ENCODE measurements at regions not wholly inside any gene's neighbourhood (a gene's known extent, or its start where the extent isn't known, plus 50 kb on each side); places are given as distances from the start of the nearest gene placed in this dataset.

GRCh38 chr9:27627188-27627564 lies 53.9 kb upstream of the C9orf72 start (continued):
- TF ChIP-seq EP300 (IDR thresholded peaks at IDR 0.05; ENCODE audit: borderline replicate concordance in 1 of 2, low read depth in 2 of 2, low read length in 2 of 2) (no peak), KDM4A (IDR thresholded peaks at IDR 0.05; ENCODE audit: low read depth, low read length, severe bottlenecking) (no peak), ZNF274 (IDR thresholded peaks at IDR 0.05; ENCODE audit: borderline replicate concordance, extremely low read depth, low read length) (no peak), KDM1A (IDR thresholded peaks at IDR 0.05; ENCODE audit: borderline replicate concordance, low read length) (no peak), YY1 (IDR thresholded peaks at IDR 0.05; ENCODE audit: low read depth, low read length) (no peak)
